8988T (cell line): ENCODE measurements at regions not wholly inside any gene's neighbourhood (a gene's known extent, or its start where the extent isn't known, plus 50 kb on each side); places are given as distances from the start of the nearest gene placed in this dataset.

ENCODE experiments used
- DNase-seq: peaks from one replicate; pipeline ENCODE4 v3.0.0; 2011

- DNase-seq, result no peak
Measured at GRCh38 chr10:60663850-60664249, 114.4 kb upstream of the CDK1 start.

- DNase-seq, result no peak
Measured at GRCh38 chr10:60662917-60663614, 115.2 kb upstream of the CDK1 start.

- DNase-seq, result no peak
Measured at GRCh38 chr10:60661637-60662036, 116.6 kb upstream of the CDK1 start.

GRCh38 chr10:60660625-60661024, 117.7 kb upstream of the CDK1 start:
- no peak for DNase-seq

GRCh38 chr10:60654813-60655464, 123.3 kb upstream of the CDK1 start:
- no peak for DNase-seq

- no peak for DNase-seq
Measured at GRCh38 chr10:60652628-60653027, 125.7 kb upstream of the CDK1 start.

GRCh38 chr10:60650378-60650800, 127.9 kb upstream of the CDK1 start:
- DNase-seq, result no peak

GRCh38 chr10:60649485-60650377, 128.5 kb upstream of the CDK1 start:
- no peak for DNase-seq

- DNase-seq, result no peak
Measured at GRCh38 chr10:60648761-60649160, 129.5 kb upstream of the CDK1 start.

GRCh38 chr10:60646966-60647796, 131.1 kb upstream of the CDK1 start:
- no peak for DNase-seq

- no peak for DNase-seq
Measured at GRCh38 chr10:60645980-60646379, 132.3 kb upstream of the CDK1 start.

- DNase-seq, result no peak
Measured at GRCh38 chr10:60644436-60645130, 133.7 kb upstream of the CDK1 start.

- DNase-seq, result no peak
Measured at GRCh38 chr10:60643874-60644273, 134.4 kb upstream of the CDK1 start.

- no peak for DNase-seq
Measured at GRCh38 chr10:60629332-60629731, 148.9 kb upstream of the CDK1 start.

GRCh38 chr10:60627778-60628748, 150.2 kb upstream of the CDK1 start:
- no peak for DNase-seq

- no peak for DNase-seq
Measured at GRCh38 chr10:60626037-60626436, 152.2 kb upstream of the CDK1 start.

- no peak for DNase-seq
Measured at GRCh38 chr10:60623627-60624026, 154.7 kb upstream of the CDK1 start.

- DNase-seq, result no peak
Measured at GRCh38 chr10:60621018-60621417, 157.3 kb upstream of the CDK1 start.

GRCh38 chr10:60618861-60619260, 159.4 kb upstream of the CDK1 start:
- DNase-seq, result no peak

GRCh38 chr10:60615541-60615940, 162.7 kb upstream of the CDK1 start:
- DNase-seq, result no peak

- no peak for DNase-seq
Measured at GRCh38 chr10:60614363-60614762, 163.9 kb upstream of the CDK1 start.
